GM21529 (cell line): ENCODE measurements at regions not wholly inside any gene's neighbourhood (a gene's known extent, or its start where the extent isn't known, plus 50 kb on each side); places are given as distances from the start of the nearest gene placed in this dataset.
"Not testable (repeated sequence)": the region's sequence is repeated elsewhere in the genome, so short reads cannot be mapped to it uniquely, and the experiment has no call there.

Source experiments
- ATAC-seq: cut with Tn5 transposase; IDR thresholded peaks from one replicate; pipeline ENCODE4 v1.9.1; 2021; ENCODE audit not compliant: unreplicated experiment

DNA sequence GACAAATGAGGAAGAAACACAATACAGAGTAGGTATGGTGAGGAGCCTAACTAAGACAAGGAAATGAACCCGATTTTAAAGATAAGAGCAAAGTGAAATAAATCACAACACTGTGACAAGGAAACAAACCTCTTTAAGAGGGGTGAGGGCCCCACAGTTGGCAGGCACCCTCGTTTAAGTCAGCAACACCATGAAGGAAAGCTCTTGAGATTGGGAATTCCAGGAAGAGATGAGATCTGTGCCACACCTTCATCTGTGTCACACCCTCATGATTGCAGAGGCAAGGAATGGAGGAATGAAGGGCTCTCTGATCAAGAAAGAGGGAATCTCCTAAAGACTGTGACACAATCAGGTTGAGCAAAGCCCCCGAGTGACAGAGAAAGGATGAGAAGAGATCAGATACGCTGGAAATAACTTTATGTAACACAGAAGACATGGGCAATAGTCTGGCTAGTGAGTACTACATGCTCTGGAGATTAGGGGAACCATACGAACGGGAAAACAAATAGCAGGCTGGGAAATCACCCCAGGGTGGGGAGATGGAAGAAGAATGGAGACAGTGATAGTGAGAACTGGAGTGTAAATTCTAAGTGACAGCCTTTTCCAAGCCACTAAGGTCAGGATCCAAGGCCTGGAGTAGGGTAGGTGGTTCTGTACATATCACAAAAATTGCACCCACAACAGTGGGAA lies 51.7 kb upstream of the TERB2 start:
- not testable (repeated sequence) for ATAC-seq
